ENCODE measurements at regions not wholly inside any gene's neighbourhood (a gene's known extent, or its start where the extent isn't known, plus 50 kb on each side); places are given as distances from the start of the nearest gene placed in this dataset.

GRCh38 chr16:26733710-26734109 lies 333.0 kb upstream of the C16orf82 start:
- H3K9me3 ChIP-seq (ENCODE audit: control insufficient read depth, insufficient read depth, low read length) = peaks cover 3% of the 10 kb centered on the region; the same call in 1 of the 2 replicates
- H3K27ac ChIP-seq (ENCODE audit: low read depth, low read length) = no peak overlapping the region
- ChIA-PET CTCF (interaction anchor here (0.6 kb wide), 1 partner anchor 826 kb away, joined by 3 read pairs; no protein-coding TSS in a partner anchor), POLR2A (no interaction called here)
- no peak for TF ChIP-seq CTCF (IDR thresholded peaks at IDR 0.05; ENCODE audit: low read depth, low read length)
- no peak overlapping the region for H3K4me3 ChIP-seq (ENCODE audit: low read depth, low read length)
- no peak for DNase-seq (ENCODE audit: low read depth, low spot score)
- H3K27me3 ChIP-seq (ENCODE audit: control insufficient read depth, insufficient read depth, low read length) = no peaks in the 10 kb centered on the region

- ChIA-PET POLR2A (no interaction called here), CTCF (interaction anchor here (0.6 kb wide), 1 partner anchor 374 kb away, joined by 3 read pairs; no protein-coding TSS in a partner anchor)
- H3K27me3 ChIP-seq (ENCODE audit: control insufficient read depth, insufficient read depth, low read length) = no peaks in the 10 kb centered on the region
- DNase-seq (ENCODE audit: low read depth, low spot score) = no peak
- H3K4me3 ChIP-seq (ENCODE audit: low read depth, low read length) = no peak overlapping the region
- H3K9me3 ChIP-seq (ENCODE audit: control insufficient read depth, insufficient read depth, low read length) = peaks cover 2% of the 10 kb centered on the region; the same call in 1 of the 2 replicates
- no peak for TF ChIP-seq CTCF (IDR thresholded peaks at IDR 0.05; ENCODE audit: low read depth, low read length)
- H3K27ac ChIP-seq (ENCODE audit: low read depth, low read length) = no peak overlapping the region
These were observed 331.2 kb upstream of the C16orf82 start for GRCh38 chr16:26735521-26735920.

- ChIA-PET POLR2A (no interaction called here), CTCF (no interaction called here)
- DNase-seq (ENCODE audit: low read depth, low spot score) = no peak
- H3K27me3 ChIP-seq (ENCODE audit: control insufficient read depth, insufficient read depth, low read length) = no peaks in the 10 kb centered on the region
- peaks cover 2% of the 10 kb centered on the region; the same call in 1 of the 2 replicates for H3K9me3 ChIP-seq (ENCODE audit: control insufficient read depth, insufficient read depth, low read length)
- no peak overlapping the region for H3K4me3 ChIP-seq (ENCODE audit: low read depth, low read length)
- H3K27ac ChIP-seq (ENCODE audit: low read depth, low read length) = no peak overlapping the region
- no peak for TF ChIP-seq CTCF (IDR thresholded peaks at IDR 0.05; ENCODE audit: low read depth, low read length)
These were observed 330.6 kb upstream of the C16orf82 start for GRCh38 chr16:26736084-26736483.

GRCh38 chr16:26740771-26741170 lies 326.0 kb upstream of the C16orf82 start:
- ChIA-PET CTCF (no interaction called here), POLR2A (no interaction called here)
- DNase-seq (ENCODE audit: low read depth, low spot score) = no peak
- Histone ChIP-seq H3K9me3 (ENCODE audit: control insufficient read depth, insufficient read depth, low read length) (no peaks in the 10 kb centered on the region), H3K27ac (ENCODE audit: low read depth, low read length) (no peak overlapping the region), H3K4me3 (ENCODE audit: low read depth, low read length) (no peak overlapping the region), H3K27me3 (ENCODE audit: control insufficient read depth, insufficient read depth, low read length) (no peaks in the 10 kb centered on the region)
- no peak for TF ChIP-seq CTCF (IDR thresholded peaks at IDR 0.05; ENCODE audit: low read depth, low read length)

GRCh38 chr16:26742040-26742439 lies 324.7 kb upstream of the C16orf82 start:
- ChIA-PET CTCF (no interaction called here), POLR2A (no interaction called here)
- no peak overlapping the region for H3K27ac ChIP-seq (ENCODE audit: low read depth, low read length)
- no peak for DNase-seq (ENCODE audit: low read depth, low spot score)
- H3K9me3 ChIP-seq (ENCODE audit: control insufficient read depth, insufficient read depth, low read length) = no peaks in the 10 kb centered on the region
- no peak overlapping the region for H3K4me3 ChIP-seq (ENCODE audit: low read depth, low read length)
- TF ChIP-seq CTCF (IDR thresholded peaks at IDR 0.05; ENCODE audit: low read depth, low read length) = no peak
- H3K27me3 ChIP-seq (ENCODE audit: control insufficient read depth, insufficient read depth, low read length) = no peaks in the 10 kb centered on the region
